GM18909 (cell line): ENCODE measurements at regions not wholly inside any gene's neighbourhood (a gene's known extent, or its start where the extent isn't known, plus 50 kb on each side); places are given as distances from the start of the nearest gene placed in this dataset.
"Not testable (repeated sequence)": the region's sequence is repeated elsewhere in the genome, so short reads cannot be mapped to it uniquely, and the experiment has no call there.

Experiments used
- ATAC-seq: cut with Tn5 transposase; IDR thresholded peaks from one replicate; pipeline ENCODE4 v1.9.1; 2021; ENCODE audit warnings: mild to moderate bottlenecking; ENCODE audit not compliant: unreplicated experiment, poor library complexity

DNA sequence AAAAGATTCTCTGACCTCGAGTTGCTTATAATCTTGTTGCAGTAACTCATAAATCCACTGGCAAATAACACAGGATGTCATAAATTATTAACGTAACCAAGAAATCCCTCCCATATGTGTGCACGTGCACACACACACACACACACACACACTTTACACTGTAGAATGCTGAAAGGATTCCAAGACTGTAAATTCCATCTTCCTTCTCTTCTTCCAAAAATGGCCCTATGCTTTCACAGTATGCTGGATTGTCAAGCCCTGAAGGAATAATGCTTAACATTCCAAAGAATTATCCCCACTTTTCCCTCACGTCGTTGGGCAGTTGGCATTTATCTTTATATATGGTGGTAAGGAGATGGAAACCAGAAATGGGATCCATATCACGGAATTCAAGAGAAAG, 117.5 kb upstream of the CRIM1 start:
- ATAC-seq: no peak

- ATAC-seq: no peak
Observed at GRCh38 chr2:36235882-36236281, 119.7 kb upstream of the CRIM1 start.

DNA sequence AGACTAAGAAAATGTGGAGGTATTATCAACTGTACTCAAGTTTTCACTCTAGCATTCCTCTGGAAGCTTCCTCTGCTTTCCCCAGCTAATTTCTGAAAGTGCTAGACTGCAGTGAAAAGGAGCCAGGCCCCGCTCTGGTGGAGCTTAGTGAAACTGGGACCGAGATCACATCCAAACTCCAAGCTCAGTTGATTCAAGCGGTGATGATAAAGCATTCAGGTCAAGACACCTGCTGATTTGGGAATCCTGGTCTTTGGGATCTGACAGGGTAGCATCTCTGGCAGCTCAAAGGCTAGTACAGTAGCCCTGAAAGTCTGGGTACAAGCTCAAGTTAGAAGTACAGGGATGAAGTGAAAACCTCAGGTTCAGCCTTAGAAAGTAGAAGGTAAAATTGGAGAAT, 120.2 kb upstream of the CRIM1 start:
- ATAC-seq: no peak

DNA sequence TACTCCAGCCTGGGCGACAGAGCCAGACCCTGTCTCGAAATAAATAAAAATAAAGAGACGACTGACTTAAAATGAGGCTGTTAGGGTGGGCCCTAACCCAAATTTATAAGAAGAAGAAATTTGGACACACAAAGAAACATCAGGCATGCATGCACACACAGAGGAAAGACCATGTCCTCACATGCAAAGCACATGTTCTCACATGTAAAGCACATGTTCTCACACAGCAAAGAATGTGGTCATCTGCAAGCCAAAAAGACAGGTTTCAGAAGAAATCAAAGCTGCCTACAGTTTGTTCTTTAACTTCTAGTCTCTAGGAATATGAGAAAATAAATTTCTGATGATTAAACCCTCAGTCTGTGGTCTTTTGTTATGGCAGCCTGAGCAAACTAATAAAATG, 132.3 kb upstream of the CRIM1 start:
- ATAC-seq: no peak

GRCh38 chr2:36222485-36222884, 133.1 kb upstream of the CRIM1 start:
- no peak for ATAC-seq

DNA sequence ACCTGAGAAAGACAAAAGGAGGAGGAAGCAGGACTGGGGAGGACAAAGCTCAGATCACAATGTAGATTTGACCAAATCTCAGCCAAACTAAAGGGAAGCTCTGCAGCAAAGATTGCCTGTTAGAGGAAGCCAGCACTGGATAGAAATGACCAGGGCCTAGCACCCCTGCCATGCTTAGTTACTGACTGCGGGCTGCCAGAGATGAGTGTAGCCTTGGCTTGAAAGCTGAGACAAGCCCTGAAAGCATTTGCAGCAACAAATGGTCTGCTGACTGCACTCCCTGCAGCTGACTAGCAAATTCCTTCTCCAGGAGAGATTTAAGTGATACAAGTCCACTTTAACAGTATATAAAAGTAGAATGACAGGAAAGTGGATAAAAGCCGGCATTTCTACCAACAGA, 140.9 kb upstream of the CRIM1 start:
- ATAC-seq: no peak

- ATAC-seq: no peak
Observed at GRCh38 chr2:36203366-36203765, 152.2 kb upstream of the CRIM1 start.

GRCh38 chr2:36197181-36197971, 158.2 kb upstream of the CRIM1 start:
- no peak for ATAC-seq

- ATAC-seq: no peak
Observed at GRCh38 chr2:36193680-36194079, 161.9 kb upstream of the CRIM1 start.

GRCh38 chr2:36192983-36193382, 162.6 kb upstream of the CRIM1 start:
- no peak for ATAC-seq

GRCh38 chr2:36190097-36190496, 165.5 kb upstream of the CRIM1 start:
- ATAC-seq: no peak

- ATAC-seq: no peak
Observed at GRCh38 chr2:36185624-36186023, 170.0 kb upstream of the CRIM1 start.

DNA sequence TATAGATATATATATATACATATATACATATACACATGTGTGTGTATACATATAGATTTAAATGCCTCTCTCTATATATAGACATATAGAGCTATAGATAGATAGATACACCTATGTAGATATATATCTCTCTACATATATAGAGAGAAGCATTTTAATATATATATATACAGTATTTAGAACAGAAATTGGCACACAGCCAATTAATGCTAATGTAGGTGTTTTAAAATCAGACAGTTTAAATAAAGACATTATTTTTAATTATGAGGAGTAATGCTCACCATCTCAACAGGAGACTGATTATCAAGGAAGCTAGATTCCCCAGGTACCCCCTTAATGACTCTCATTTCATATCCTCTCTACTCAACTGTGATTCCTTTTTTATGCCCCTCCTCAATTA, 170.7 kb upstream of the CRIM1 start:
- no peak for ATAC-seq

GRCh38 chr2:36180789-36181482, 174.6 kb upstream of the CRIM1 start:
- ATAC-seq: not testable (repeated sequence)

DNA sequence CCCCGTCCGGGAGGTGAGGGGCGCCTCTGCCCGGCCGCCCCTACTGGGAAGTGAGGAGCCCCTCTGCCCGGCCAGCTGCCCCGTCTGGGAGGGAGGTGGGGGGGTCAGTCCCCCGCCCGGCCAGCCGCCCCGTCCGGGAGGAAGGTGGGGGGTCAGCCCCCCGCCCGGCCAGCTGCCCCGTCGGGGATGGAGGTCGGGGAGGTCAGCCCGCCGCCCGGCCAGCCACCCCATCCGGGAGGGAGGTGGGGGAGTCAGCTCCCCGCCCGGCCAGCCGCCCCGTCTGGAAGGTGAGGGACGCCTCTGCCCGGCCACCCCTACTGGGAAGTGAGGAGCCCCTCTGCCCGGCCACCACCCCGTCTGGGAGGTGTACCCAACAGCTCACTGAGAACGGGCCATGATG, 175.3 kb upstream of the CRIM1 start:
- not testable (repeated sequence) for ATAC-seq

DNA sequence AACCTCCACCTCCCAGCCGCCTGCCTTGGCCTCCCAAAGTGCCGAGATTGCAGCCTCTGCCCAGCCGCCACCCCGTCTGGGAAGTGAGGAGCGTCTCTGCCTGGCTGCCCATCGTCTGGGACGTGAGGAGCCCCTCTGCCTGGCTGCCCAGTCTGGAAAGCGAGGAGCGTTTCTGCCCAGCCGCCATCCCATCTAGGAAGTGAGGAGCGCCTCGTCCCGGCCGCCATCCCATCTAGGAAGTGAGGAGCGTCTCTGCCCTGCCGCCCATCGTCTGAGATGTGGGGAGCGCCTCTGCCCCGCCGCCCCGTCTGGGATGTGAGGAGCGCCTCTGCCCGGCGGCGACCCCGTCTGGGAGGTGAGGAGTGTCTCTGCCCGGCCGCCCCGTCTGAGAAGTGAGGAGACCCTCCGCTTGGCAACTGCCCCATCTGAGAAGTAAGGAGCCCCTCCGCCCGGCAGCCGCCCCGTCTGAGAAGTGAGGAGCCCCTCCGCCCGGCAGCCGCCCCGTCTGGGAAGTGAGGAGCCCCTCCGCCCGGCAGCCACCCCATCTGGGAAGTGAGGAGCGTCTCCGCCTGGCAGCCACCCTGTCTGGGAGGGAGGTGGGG, 175.8 kb upstream of the CRIM1 start:
- ATAC-seq: not testable (repeated sequence)

DNA sequence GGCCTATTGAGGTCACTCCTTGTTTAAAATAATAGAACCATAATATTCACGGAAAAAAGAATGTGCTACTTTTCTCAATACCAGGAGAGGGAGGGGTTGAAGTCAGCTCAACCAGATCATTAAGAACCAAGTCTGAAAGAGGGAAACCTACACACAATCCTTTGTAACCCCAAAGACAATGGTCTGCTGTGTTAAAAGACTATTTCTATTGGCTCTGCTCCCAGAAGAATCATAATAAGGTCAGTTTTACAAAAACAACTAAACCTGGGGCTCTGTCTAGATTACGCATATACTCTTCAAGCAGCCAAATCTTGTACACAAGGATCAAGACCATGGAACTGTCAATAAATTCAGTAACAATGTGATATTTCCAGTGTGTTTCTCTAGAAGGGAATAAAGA, 177.2 kb upstream of the CRIM1 start:
- ATAC-seq: no peak

DNA sequence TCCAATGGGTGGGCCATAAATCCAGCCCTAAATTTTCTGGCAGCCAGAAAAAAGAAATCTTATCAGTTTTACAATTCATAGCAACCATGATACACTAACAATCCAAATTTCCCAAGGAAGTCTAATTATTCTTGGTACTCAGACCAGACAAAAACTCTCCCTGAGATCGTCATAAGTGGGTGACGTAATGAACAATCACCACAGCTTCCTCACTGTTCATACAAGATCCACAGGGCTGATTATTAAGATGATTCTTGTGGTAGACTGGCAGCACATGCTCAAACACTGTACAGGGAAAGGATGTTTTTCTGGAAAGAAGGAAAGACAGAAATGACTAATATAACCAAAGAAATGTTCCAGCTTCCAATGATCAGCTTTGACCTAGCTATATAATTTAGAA, 178.3 kb upstream of the CRIM1 start:
- no peak for ATAC-seq

DNA sequence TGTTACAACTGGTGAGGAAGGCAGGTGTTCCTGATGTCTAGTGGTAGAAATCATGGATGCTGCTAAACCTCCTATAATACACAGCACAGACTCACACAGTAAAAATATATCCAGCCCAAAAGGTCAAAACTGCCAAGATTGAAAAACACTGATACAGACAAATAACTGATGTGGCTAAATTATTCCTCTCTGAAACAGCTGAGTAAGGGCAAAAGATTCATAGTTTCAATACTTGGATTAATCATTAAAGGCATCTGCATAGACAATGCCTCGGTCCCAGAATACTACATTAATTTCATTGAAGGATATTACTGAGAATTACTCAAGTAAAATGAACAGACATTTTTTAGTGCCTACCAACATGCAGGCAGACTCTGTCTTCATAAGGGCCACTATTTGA, 180.7 kb upstream of the CRIM1 start:
- no peak for ATAC-seq

DNA sequence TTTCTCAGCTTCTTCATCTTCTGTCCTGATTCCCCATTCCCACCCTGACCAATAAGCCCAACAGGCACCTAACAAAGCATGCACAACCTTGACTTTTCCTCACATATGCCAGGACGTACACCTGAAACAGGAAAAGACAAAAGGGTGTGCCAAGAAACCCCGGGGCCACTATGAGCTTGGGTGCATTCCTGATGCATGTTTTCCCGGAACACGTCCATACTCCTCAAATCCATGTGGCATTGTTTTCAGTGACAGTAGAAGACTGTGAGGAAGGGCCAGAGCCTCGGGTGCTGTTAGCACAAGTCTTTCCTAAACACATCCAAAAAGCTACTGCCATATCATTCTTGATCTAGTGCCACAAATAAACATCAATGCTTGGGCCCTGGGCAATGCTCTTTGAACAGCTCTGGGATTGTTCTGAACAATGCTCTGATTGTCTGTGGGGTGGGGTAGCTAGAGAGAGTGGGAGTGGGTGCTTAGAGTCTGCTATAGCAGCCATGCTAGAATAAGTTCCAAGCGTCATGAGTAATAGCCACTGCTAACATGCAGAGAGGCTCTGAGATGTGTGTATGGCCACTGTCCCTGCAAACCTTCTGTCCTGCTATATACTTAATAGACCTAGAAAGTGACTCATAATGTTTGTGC, 181.7 kb upstream of the CRIM1 start:
- ATAC-seq: no peak

DNA sequence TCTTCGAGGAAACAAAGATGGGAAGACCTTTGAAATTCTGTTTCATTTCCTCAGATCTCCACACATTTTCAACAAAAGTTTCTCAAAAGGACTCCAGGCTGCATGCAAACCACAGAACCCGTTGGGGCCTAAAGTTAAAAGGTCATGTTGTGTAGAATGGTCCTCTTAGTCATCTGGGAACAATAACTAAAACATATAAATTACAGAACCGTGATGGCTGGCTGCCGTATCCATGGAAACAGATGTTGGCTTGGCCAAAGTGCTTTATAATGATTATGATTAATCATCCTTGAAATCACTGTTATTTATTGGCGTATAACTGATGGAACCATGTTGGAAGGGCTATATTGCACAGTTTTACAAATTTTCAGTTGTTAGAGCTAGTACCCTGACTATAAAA, 182.8 kb upstream of the CRIM1 start:
- no peak for ATAC-seq
